ENCODE measurements at regions not wholly inside any gene's neighbourhood (a gene's known extent, or its start where the extent isn't known, plus 50 kb on each side); places are given as distances from the start of the nearest gene placed in this dataset.

DNA sequence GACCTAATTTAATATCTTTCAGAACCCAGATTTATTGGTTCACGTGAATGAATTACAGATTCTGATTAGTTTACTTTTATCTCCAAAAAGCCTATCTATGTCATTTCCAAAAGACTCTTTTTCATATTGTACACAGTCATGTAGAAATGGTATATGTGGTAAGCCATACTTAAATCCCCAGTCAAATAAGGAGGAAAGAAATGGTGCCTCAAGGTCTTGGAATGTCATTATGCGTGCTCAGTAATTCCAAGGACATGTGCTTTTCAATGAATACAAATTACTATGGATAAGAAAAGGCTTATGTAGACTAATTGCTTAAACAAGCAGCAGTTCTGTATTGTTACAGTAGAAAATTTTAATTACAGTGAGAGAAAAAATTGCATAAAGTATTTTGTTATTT is 64.1 kb upstream of the TYRP1 start:
- no peak for DNase-seq (ENCODE audit: low read depth)
- TF ChIP-seq, protein P1, sequence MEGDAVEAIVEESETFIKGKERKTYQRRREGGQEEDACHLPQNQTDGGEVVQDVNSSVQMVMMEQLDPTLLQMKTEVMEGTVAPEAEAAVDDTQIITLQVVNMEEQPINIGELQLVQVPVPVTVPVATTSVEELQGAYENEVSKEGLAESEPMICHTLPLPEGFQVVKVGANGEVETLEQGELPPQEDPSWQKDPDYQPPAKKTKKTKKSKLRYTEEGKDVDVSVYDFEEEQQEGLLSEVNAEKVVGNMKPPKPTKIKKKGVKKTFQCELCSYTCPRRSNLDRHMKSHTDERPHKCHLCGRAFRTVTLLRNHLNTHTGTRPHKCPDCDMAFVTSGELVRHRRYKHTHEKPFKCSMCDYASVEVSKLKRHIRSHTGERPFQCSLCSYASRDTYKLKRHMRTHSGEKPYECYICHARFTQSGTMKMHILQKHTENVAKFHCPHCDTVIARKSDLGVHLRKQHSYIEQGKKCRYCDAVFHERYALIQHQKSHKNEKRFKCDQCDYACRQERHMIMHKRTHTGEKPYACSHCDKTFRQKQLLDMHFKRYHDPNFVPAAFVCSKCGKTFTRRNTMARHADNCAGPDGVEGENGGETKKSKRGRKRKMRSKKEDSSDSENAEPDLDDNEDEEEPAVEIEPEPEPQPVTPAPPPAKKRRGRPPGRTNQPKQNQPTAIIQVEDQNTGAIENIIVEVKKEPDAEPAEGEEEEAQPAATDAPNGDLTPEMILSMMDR (IDR thresholded peaks at IDR 0.05; ENCODE audit: insufficient read depth, low read depth, low read length, missing control alignments): no peak
- no peak overlapping the region for H3K4me3 ChIP-seq (ENCODE audit: low read length)

DNA sequence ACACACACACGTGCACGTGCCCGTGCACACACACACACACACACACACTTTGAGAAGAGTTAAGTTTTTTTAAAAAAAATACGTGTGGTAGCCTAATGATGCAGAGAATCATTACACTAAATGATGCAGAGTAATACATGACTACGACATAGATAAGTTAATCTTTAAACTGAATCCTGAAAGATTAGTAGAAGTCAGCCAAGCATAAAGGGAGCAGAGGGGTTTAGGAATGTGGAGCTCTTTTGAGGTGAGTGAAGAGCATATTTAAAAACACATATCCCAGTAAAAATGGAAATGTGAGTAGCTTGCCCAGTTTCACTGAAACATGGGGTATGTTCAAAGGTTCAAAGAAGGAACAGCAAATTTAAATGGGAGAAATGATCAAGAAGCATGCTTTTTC is 61.3 kb upstream of the TYRP1 start:
- TF ChIP-seq, protein P1 (IDR thresholded peaks at IDR 0.05; ENCODE audit: insufficient read depth, low read depth, low read length, missing control alignments): no peak
- H3K4me3 ChIP-seq (ENCODE audit: low read length): no peak overlapping the region
- no peak for DNase-seq (ENCODE audit: low read depth)

DNA sequence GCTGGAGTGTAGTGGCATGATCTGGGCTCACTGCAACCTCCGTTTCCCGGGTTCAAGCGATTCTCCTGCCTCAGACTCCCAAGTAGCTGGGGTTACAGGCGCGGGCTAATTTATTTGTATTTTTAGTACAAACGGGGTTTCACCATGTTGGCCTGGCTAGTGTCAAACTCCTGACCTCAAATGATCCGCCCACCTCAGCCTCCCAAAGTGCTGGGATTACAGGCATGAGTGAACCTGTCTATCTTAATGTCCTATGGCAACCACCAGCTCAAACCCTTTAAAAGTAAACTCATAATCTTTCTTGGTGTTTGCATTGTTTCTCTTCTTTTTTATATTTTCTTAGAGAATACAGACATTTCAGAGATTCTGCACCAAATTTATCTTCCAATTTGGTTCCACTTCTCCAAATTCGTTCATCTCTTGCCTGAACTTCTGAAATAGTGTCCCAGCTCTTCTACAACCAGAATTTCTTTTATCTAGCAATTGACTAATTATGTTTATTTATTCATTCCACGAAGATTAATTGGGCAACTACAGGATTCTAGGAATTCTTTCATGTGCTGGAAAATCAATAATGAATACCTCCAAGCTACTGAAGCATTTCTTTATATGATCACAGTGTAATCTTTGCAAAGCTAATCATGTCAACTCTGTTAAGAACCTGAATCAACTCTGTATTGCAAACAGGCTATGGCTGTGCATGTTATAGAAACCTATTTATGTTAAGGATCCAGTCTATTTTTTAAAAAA is 60.0 kb upstream of the TYRP1 start:
- TF ChIP-seq, protein P1 (IDR thresholded peaks at IDR 0.05; ENCODE audit: insufficient read depth, low read depth, low read length, missing control alignments): no peak
- no peak for DNase-seq (ENCODE audit: low read depth)
- H3K4me3 ChIP-seq (ENCODE audit: low read length): no peak overlapping the region

- no peak overlapping the region for H3K4me3 ChIP-seq (ENCODE audit: low read length)
- peak; percentile 73 for DNase-seq (ENCODE audit: low read depth)
- TF ChIP-seq, protein P1 (IDR thresholded peaks at IDR 0.05; ENCODE audit: insufficient read depth, low read depth, low read length, missing control alignments): peak; percentile 61
These were observed 53.1 kb upstream of the TYRP1 start for GRCh38 chr9:12640016-12640587.

- no peak overlapping the region for H3K4me3 ChIP-seq (ENCODE audit: low read length)
- TF ChIP-seq, protein P1 (IDR thresholded peaks at IDR 0.05; ENCODE audit: insufficient read depth, low read depth, low read length, missing control alignments): no peak
These were observed 52.1 kb upstream of the TYRP1 start for GRCh38 chr9:12640866-12641636.

More at GRCh38 chr9:12640866-12641636, 52.1 kb upstream of the TYRP1 start:
- DNase-seq (ENCODE audit: low read depth): no peak
